A673 (cell line): ENCODE measurements at regions not wholly inside any gene's neighbourhood (a gene's known extent, or its start where the extent isn't known, plus 50 kb on each side); places are given as distances from the start of the nearest gene placed in this dataset.

Experiments
- CTCF ChIP-seq: fragments of 300-800, 200-600 bp; sonication (generic); conservative IDR thresholded peaks from 2 replicates; pipeline ENCODE4 v1.5.1; 2017; ENCODE audit warnings: low read depth, mild to moderate bottlenecking, antibody characterized with exemption, low read length, moderate library complexity, mixed read lengths
- EZH2 ChIP-seq: fragments of 200-600 bp; sonication (generic); IDR thresholded peaks from 2 replicates; pipeline ENCODE4 v1.6.1; 2017; ENCODE audit warnings: borderline replicate concordance, low read depth, mild to moderate bottlenecking, mixed read lengths, antibody characterized with exemption, low read length; ENCODE audit not compliant: poor library complexity, severe bottlenecking

- TF ChIP-seq EZH2 = no peak
- TF ChIP-seq CTCF = no peak
Measured at GRCh38 chr11:80116796-80117195, 676.0 kb upstream of the TENM4 start.
